K562 (cell line): ENCODE measurements at regions not wholly inside any gene's neighbourhood (a gene's known extent, or its start where the extent isn't known, plus 50 kb on each side); places are given as distances from the start of the nearest gene placed in this dataset.

ENCODE experiments used
- ATAC-seq: fragments of 200-7000 bp; cut with Tn5 transposase; 3 replicates; pipeline ENCODE4 v1.9.1; 2020; ENCODE audit warnings: moderate library complexity
- BruUV-seq: library from RNA; stranded (reverse); fragments of 400-500 nt; replicated peaks from 2 replicates; lab custom pipeline; 2021; lab: Mats Ljungman, UMichigan
- CTCF ChIA-PET: fragments of 300-600 bp; formaldehyde crosslinking; extraction: SDS; loops from one replicate; lab custom pipeline; 2021; ENCODE audit warnings: low intra/inter-chr PET ratio; lab: Yijun Ruan, JAX
- POLR2A ChIA-PET: fragments of 300-600, 350-650 bp; sonication (Branson Sonifier 250); formaldehyde crosslinking; extraction: SDS; loops from one replicate; lab custom pipeline; 2021; ENCODE audit warnings: antibody characterized with exemption, inconsistent platforms; lab: Yijun Ruan, JAX
- DNase-seq, 4 experiments: peaks; one replicate each; pipeline versions ENCODE4 v3.0.0 to v3.0.0-alpha.2; 2011 to 2018; ENCODE audit warnings: low spot score in 3 of 4, mixed read lengths in 3 of 4; ENCODE audit errors: extremely low read depth in 1 of 4
- FAIRE-seq: peaks from 2 replicates; lab custom pipeline; 2011; peaks lifted over from hg19 to GRCh38; lab: Jason Lieb, UNC
- H2AFZ ChIP-seq: 2 replicates; pipeline ENCODE4 v1.6.0; 2011; ENCODE audit warnings: low read depth, low read length, control low read depth, inconsistent platforms
- H3K27ac ChIP-seq: fragments of 200-600 bp; 3 replicates; pipeline ENCODE4 v1.8.0; 2011; ENCODE audit warnings: low read depth, mild to moderate bottlenecking, control low read depth, inconsistent platforms, low read length, moderate library complexity, mixed read lengths; ENCODE audit errors: extremely low read depth
- H3K27me3 ChIP-seq, 2 experiments: fragments of 300-600 bp in 1 of 2; 2 replicates in 1 of 2; 3 replicates in 1 of 2; pipeline versions ENCODE4 v1.6.0 to v1.8.0; 2011; ENCODE audit warnings: inconsistent platforms in 2 of 2, low read length in 2 of 2, mild to moderate bottlenecking in 1 of 2, mixed read lengths in 1 of 2, moderate library complexity in 1 of 2; ENCODE audit not compliant: control insufficient read depth in 2 of 2, insufficient read depth in 2 of 2
- H3K36me3 ChIP-seq: fragments of 300-600 bp; 3 replicates; pipeline ENCODE4 v1.8.0; 2011; ENCODE audit warnings: mild to moderate bottlenecking, low read length, inconsistent platforms; ENCODE audit not compliant: control insufficient read depth, insufficient read depth
- H3K4me1 ChIP-seq, 2 experiments: fragments of 200-600 bp in 1 of 2; replicated peaks in 1 of 2; 2 replicates in 1 of 2; 3 replicates in 1 of 2; pipeline versions ENCODE4 v1.5.1 to v1.8.0; 2011; ENCODE audit warnings: inconsistent platforms in 2 of 2, low read length in 2 of 2, mild to moderate bottlenecking in 1 of 2, mixed read lengths in 1 of 2, moderate library complexity in 1 of 2; ENCODE audit not compliant: control insufficient read depth in 2 of 2, insufficient read depth in 2 of 2
- H3K4me2 ChIP-seq: 2 replicates; pipeline ENCODE4 v1.6.1; 2011; ENCODE audit warnings: low read length, control low read depth, inconsistent platforms, mixed read lengths; ENCODE audit not compliant: insufficient read depth
- H3K4me3 ChIP-seq: fragments of 200-600 bp; sonication (generic), shearing (Covaris generic); 2 replicates; pipeline ENCODE4 v1.5.1; 2016; ENCODE audit warnings: control low read depth, inconsistent platforms
- H3K79me2 ChIP-seq: fragments of 200-600 bp; 3 replicates; pipeline ENCODE4 v1.8.0; 2011; ENCODE audit warnings: low read length, inconsistent platforms; ENCODE audit not compliant: control insufficient read depth, insufficient read depth
- H3K9ac ChIP-seq, 2 experiments: 2 replicates each; pipeline versions ENCODE4 v1.6.0 to v1.6.1; 2011; ENCODE audit warnings: low read depth in 2 of 2, low read length in 2 of 2, control low read depth in 1 of 2, inconsistent platforms in 1 of 2, mild to moderate bottlenecking in 1 of 2, mixed read lengths in 1 of 2; ENCODE audit not compliant: insufficient read depth in 1 of 2
- H3K9me1 ChIP-seq: one replicate; pipeline ENCODE4 v1.6.0; 2011; ENCODE audit warnings: inconsistent platforms, mild to moderate bottlenecking, low read length, moderate library complexity; ENCODE audit not compliant: control insufficient read depth, insufficient read depth
- H3K9me3 ChIP-seq: replicated peaks from 2 replicates; pipeline ENCODE4 v1.5.1; 2011; ENCODE audit warnings: low read depth, low read length, inconsistent platforms; ENCODE audit not compliant: control insufficient read depth, insufficient read depth
- H4K20me1 ChIP-seq: replicated peaks from 2 replicates; pipeline ENCODE4 v1.6.1; 2011; ENCODE audit warnings: low read length, inconsistent platforms, mixed read lengths; ENCODE audit not compliant: control insufficient read depth, insufficient read depth
- ATF1 ChIP-seq, 2 experiments: fragments of 450-650 bp in 1 of 2; IDR thresholded peaks; 2 replicates each; pipeline ENCODE4 v1.6.1; 2016; ENCODE audit warnings: missing compliant biosample characterization in 1 of 2, missing genetic modification characterization in 1 of 2
- HLTF ChIP-seq: fragments of 450-650 bp; IDR thresholded peaks from 2 replicates; pipeline ENCODE4 v1.6.1; 2016
- KAT7 ChIP-seq: sonication (generic); formaldehyde crosslinking; IDR thresholded peaks from 2 replicates; pipeline ENCODE4 v1.8.0; 2022; ENCODE audit warnings: missing genetic modification reagents, mild to moderate bottlenecking, borderline replicate concordance
- NR2F6 ChIP-seq: fragments of 450-650 bp; formaldehyde crosslinking; IDR thresholded peaks from 2 replicates; pipeline ENCODE4 v1.4.0; 2020; ENCODE audit warnings: mild to moderate bottlenecking
- RAD51 ChIP-seq: fragments of 450-650 bp; IDR thresholded peaks from 2 replicates; pipeline ENCODE4 v1.7.1; 2016; ENCODE audit warnings: low read depth, mild to moderate bottlenecking, borderline replicate concordance
- TBP ChIP-seq: optimal IDR thresholded peaks from 2 replicates; pipeline ENCODE3; 2011; ENCODE audit warnings: low read depth, low read length, improper control_type of control experiment
- ZBTB17 ChIP-seq: fragments of 450-650 bp; formaldehyde crosslinking; IDR thresholded peaks from 2 replicates; pipeline ENCODE4 v1.4.0; 2020; ENCODE audit warnings: mild to moderate bottlenecking
- ZNF408 ChIP-seq: fragments of 250-450 bp; sonication (Bioruptor Pico); IDR thresholded peaks from 2 replicates; pipeline ENCODE4 v1.4.0; 2020; ENCODE audit warnings: low read depth, mild to moderate bottlenecking, moderate library complexity
- WGBS: fragments of 100-300 bp; shearing (Covaris generic); methylation state at CpG from one replicate; pipeline ENCODE4 v1.1.6; 2016; ENCODE audit warnings: low coverage, mixed read lengths; ENCODE audit not compliant: insufficient coverage; ENCODE audit errors: missing lambda C conversion rate; 5-methylcytosine and 5-hydroxymethylcytosine counted together
- in situ Hi-C: fragments of 300-500 bp; cut with MboI; formaldehyde crosslinking; loops from 4 replicates; pipeline ENCODE4 v1.15.0; 2018; ENCODE audit warnings: inconsistent platforms, mixed read lengths
- intact Hi-C: fragments of 100-400 bp; cut with micrococcal nuclease; formaldehyde crosslinking; loops from 2 replicates; pipeline ENCODE4 v1.14.2; 2022
- TF ChIP-seq, protein P1 (sequence below), 2 experiments: fragments of 450-650 bp; IDR thresholded peaks; 2 replicates each; pipeline ENCODE4 v1.6.1; 2016; ENCODE audit warnings: mild to moderate bottlenecking in 2 of 2, borderline replicate concordance in 1 of 2, low read depth in 1 of 2, moderate library complexity in 1 of 2

DNA sequence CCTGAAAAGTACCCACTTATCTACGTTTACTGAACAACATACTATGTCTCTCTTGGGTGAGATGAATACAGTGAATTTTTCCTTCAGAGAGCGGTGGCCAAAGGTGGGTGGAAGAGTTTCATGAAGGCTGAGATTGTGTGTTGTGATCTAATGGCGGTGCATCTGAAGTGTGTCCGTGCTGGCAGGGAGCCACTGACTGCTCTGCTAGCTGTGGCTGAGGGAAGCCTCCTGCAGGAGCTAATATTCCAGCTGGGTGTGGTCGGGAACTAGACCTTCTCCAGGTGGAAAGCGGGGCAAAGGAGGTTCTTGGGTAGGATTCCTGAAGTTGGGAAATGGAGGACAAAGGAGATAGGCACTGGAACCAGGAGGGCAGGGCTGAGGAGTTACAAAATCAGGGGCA is 69.2 kb upstream of the GRB10 start (continued):
- TF ChIP-seq, protein P1, sequence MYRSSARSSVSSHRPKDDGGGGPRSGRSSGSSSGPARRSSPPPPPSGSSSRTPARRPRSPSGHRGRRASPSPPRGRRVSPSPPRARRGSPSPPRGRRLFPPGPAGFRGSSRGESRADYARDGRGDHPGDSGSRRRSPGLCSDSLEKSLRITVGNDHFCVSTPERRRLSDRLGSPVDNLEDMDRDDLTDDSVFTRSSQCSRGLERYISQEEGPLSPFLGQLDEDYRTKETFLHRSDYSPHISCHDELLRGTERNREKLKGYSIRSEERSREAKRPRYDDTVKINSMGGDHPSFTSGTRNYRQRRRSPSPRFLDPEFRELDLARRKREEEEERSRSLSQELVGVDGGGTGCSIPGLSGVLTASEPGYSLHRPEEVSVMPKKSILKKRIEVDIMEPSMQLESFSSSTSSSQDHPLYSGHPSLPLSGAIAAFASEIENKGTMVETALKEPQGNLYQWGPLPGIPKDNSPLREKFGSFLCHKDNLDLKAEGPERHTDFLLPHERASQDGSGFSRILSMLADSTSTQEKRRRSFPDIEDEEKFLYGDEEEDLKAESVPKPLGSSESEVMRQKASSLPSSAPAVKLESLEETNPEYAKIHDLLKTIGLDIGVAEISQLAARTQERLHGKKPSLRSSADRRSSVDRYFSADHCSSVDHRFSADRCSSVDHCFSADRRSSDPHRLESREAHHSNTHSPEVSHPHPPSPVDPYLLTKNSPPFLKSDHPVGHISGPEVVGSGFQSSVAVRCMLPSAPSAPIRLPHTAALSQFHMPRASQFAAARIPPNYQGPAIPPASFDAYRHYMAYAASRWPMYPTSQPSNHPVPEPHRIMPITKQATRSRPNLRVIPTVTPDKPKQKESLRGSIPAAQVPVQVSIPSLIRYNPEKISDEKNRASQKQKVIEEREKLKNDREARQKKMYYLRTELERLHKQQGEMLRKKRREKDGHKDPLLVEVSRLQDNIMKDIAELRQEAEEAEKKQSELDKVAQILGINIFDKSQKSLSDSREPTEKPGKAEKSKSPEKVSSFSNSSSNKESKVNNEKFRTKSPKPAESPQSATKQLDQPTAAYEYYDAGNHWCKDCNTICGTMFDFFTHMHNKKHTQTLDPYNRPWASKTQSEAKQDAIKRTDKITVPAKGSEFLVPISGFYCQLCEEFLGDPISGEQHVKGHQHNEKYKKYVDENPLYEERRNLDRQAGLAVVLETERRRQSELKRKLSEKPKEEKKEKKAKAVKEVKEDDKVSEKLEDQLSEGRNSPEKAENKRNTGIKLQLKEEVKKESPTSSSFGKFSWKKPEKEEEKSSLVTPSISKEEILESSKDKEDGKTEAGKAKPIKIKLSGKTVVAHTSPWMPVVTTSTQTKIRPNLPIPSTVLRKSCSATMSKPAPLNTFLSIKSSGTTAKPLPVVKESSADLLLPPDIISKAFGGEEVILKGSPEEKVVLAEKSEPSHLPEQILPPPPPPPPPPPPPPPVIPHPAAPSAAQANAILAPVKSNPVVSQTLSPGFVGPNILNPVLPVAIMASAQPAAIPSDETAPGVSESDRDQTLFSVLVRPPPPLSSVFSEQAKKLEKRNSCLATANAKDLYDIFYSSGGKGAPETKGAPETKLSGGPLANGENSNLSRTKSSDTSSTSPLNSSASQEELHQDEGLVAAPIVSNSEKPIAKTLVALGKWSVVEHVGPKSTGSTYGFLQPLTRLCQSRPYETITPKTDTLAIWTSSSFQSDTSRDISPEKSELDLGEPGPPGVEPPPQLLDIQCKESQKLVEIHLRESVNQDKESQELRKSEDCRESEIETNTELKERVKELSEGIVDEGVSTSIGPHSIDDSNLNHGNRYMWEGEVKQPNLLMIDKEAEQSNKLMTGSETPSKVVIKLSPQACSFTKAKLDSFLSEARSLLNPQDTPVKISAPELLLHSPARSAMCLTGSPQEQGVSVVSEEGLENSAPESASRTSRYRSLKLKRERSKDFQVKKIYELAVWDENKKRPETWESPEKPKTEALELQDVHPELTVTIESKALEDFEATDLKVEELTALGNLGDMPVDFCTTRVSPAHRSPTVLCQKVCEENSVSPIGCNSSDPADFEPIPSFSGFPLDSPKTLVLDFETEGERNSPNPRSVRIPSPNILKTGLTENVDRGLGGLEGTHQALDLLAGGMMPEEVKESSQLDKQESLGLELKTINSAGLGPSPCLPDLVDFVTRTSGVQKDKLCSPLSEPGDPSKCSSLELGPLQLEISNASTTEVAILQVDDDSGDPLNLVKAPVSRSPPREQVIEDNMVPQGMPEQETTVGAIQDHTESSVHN (IDR thresholded peaks at IDR 0.05; ENCODE audit: borderline replicate concordance in 1 of 2, low read depth in 1 of 2): no peak
- no peak for TF ChIP-seq ATF1 (CRISPR knock-in tag; IDR thresholded peaks at IDR 0.05)
- TF ChIP-seq ATF1 (tag; IDR thresholded peaks at IDR 0.05): no peak

DNA sequence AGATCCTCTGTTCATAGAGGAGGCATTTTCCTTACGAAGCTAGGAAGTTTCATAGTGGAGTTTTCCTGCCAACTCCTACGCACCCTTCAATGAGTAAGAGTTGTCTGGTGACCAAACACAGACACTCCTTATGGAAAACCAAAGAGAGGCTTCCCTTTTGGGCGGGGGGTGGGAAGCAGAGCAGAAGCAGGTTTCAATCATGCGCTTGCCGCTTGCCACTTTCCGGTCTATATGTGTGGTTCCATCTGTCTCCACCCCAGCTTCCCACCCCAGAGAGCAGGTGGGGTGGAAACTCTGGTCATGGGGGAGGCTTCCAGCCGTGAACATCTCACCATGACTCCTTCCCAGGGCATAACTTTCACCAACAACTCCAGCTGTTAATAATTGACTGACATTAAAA is 68.8 kb upstream of the GRB10 start:
- no peak overlapping the region for H3K27ac ChIP-seq
- ATAC-seq (no peak), FAIRE-seq (no peak), DNase-seq (no peak)
- H3K27me3 ChIP-seq: peaks cover 0 to 16% of the 10 kb centered on the region in 2 experiments; a peak in 3 of 5 replicates
- BruUV-seq: no TSS peak
- ChIA-PET POLR2A (no interaction called here), CTCF (no interaction called here)
- no peaks in the 10 kb centered on the region for H3K4me1 ChIP-seq
- in situ Hi-C loops (no loop called here), intact Hi-C loops (no loop called here)
- no peak overlapping the region for H3K4me3 ChIP-seq
- H4K20me1 ChIP-seq: no peaks in the 10 kb centered on the region
- no peaks in the 10 kb centered on the region for H3K9me3 ChIP-seq
- H2AFZ ChIP-seq: no peak overlapping the region
- no peak overlapping the region for H3K9ac ChIP-seq
- 2% methylated on average over 7 of the region's 7 CpGs for WGBS
- no peaks in the 10 kb centered on the region for H3K36me3 ChIP-seq
- no peak overlapping the region for H3K4me2 ChIP-seq
- H3K79me2 ChIP-seq: no peaks in the 10 kb centered on the region
- no peaks in the 10 kb centered on the region for H3K9me1 ChIP-seq
- no peak for TF ChIP-seq KAT7
- TF ChIP-seq RAD51: no peak
- TF ChIP-seq HLTF: no peak
- TF ChIP-seq ZBTB17 (CRISPR knock-in tag): no peak
- no peak for TF ChIP-seq NR2F6 (CRISPR knock-in tag)
- no peak for TF ChIP-seq TBP
- no peak for TF ChIP-seq ZNF408 (CRISPR knock-in tag)
